T-helper 2 cell treated with Interferon-gamma antibody and Interleukin-4, amounts not matched to agents 5 μg/mL and 100 μg/mL, for 36 hours (primary cell): ENCODE measurements at regions not wholly inside any gene's neighbourhood (a gene's known extent, or its start where the extent isn't known, plus 50 kb on each side); places are given as distances from the start of the nearest gene placed in this dataset.

Source experiments
- DNase-seq: peaks from one replicate; pipeline ENCODE4 v3.0.0; 2021; ENCODE audit warnings: low spot score
- H3K27ac Mint-ChIP-seq: one replicate; pipeline ENCODE4 v1.8.0; 2021; ENCODE audit warnings: mild to moderate bottlenecking, mixed read lengths
- H3K27me3 Mint-ChIP-seq: one replicate; pipeline ENCODE4 v1.8.0; 2021; ENCODE audit warnings: low read depth, mixed read lengths
- H3K36me3 Mint-ChIP-seq: one replicate; pipeline ENCODE4 v1.8.0; 2021; ENCODE audit warnings: low read depth, mixed read lengths
- H3K4me1 Mint-ChIP-seq: one replicate; pipeline ENCODE4 v1.8.0; 2021; ENCODE audit warnings: low read depth, mixed read lengths
- H3K4me3 Mint-ChIP-seq: one replicate; pipeline ENCODE4 v1.8.0; 2022; ENCODE audit warnings: mild to moderate bottlenecking, moderate library complexity, mixed read lengths
- H3K9me3 Mint-ChIP-seq: one replicate; pipeline ENCODE4 v1.8.0; 2021; ENCODE audit warnings: mixed read lengths

DNA sequence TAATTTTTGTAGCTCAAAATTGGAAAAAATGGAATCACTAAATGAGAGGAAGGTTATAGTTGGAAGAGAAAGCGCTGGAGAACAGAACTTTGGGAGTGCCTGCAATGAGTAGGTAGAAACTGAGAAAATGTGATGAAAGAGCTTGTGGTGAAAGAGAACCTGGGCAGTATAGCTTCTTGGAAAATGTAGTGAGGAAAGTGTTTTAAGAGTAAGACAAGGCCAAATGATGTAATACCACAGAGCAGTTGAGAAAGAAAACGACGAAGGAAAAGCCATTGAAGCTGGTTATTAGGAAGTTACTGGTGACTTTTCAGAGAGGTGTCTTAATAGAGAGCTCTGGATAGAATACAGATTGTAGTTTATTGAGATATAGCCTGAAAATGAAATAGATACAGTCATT lies 255.3 kb downstream of the AEBP2 start:
- H3K36me3 Mint-ChIP-seq = no peaks in the 10 kb centered on the region
- no peak overlapping the region for H3K27ac Mint-ChIP-seq
- H3K27me3 Mint-ChIP-seq = peaks cover 3% of the 10 kb centered on the region
- peaks cover 7% of the 10 kb centered on the region for H3K9me3 Mint-ChIP-seq
- H3K4me1 Mint-ChIP-seq = peaks cover 14% of the 10 kb centered on the region
- H3K4me3 Mint-ChIP-seq = peak overlapping the region; percentile 24
- no peak for DNase-seq

DNA sequence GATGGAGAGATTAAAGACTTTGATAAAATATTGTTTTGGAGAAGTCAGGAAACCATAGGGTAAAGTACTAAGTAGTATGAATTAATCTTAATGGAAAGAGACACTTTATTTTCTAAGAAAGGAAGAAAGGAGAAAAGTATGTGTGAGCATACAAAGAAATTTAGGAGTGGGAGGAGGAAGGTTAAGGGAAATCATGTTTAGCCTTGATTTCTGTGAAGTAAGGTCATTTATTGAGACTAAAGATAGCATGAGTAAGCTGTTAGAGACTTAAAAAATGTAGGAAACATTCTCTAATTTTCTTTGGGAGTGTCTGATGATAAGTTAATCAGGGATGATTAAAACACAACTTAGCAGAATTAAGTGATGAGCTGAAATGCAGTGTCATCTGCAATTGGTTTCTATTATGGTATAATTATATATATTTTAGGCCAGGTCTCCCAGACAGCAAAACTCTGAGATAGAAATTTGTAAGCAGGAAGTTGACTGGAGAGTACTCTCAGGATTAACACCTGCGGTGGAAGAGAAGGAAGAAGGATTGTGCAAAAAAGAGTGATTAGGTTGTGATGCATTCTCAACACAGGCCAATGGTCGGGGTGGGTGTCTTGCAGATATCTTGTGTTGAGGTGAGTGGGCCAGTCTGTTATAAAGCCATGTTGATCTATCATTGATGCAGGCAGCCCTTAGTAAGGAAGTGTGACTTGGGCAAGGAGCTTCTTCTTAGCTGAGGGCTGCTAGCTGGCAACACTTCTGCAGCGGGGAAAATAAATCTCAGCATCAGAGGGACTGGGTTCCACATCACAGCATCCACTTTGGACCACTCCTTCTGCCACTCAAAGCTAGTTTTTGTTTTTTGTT lies 256.2 kb downstream of the AEBP2 start:
- H3K27ac Mint-ChIP-seq = peak overlapping the region; percentile 1
- H3K9me3 Mint-ChIP-seq = peaks cover 7% of the 10 kb centered on the region
- H3K4me3 Mint-ChIP-seq = no peak overlapping the region
- peaks cover 3% of the 10 kb centered on the region for H3K27me3 Mint-ChIP-seq
- no peak for DNase-seq
- no peaks in the 10 kb centered on the region for H3K36me3 Mint-ChIP-seq
- peaks cover 14% of the 10 kb centered on the region for H3K4me1 Mint-ChIP-seq

DNA sequence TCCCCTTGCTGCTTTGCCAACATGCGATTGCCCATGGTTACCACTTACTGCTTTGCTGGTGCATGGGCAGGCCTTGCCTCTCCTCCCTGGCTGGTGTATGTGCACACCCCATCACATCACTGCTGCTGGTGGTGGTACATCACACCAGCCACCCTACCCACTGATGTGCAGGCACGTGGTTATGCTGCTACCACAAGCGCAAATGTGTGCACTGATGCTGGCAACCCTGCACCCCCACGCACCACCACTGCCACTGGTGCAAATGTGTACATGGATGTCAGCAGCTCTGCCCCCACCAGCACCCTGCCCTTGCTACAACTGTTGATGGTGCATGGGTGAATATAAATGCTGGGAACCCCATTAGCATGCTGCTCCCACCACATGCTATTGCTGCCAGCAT lies 261.7 kb downstream of the AEBP2 start:
- Mint-ChIP-seq H3K4me3 (no peak overlapping the region), H3K36me3 (no peaks in the 10 kb centered on the region), H3K9me3 (peaks cover 31% of the 10 kb centered on the region), H3K27ac (no peak overlapping the region), H3K4me1 (no peaks in the 10 kb centered on the region), H3K27me3 (no peaks in the 10 kb centered on the region)
- no peak for DNase-seq

DNA sequence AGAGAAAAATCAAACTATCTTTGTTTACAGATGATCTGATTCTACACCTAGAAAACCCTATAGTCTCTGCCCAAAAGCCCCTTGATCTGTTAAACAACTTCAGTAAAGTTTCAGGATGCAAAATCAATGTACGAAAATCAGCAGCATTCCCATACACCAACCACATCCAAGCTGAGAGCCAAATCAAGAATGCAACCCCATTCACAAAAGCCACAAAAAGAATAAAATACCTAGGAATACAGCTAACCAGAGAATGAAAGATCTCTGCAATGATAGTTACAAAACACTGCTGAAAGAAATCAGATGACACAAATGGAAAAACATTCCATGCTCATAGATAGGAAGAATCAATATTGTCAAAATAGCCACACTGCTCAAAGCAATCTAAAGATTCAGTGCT lies 265.7 kb downstream of the AEBP2 start:
- Mint-ChIP-seq H3K9me3 (peaks cover 45% of the 10 kb centered on the region), H3K4me3 (no peak overlapping the region), H3K27me3 (no peaks in the 10 kb centered on the region), H3K36me3 (no peaks in the 10 kb centered on the region), H3K4me1 (no peaks in the 10 kb centered on the region), H3K27ac (no peak overlapping the region)
- no peak for DNase-seq

DNA sequence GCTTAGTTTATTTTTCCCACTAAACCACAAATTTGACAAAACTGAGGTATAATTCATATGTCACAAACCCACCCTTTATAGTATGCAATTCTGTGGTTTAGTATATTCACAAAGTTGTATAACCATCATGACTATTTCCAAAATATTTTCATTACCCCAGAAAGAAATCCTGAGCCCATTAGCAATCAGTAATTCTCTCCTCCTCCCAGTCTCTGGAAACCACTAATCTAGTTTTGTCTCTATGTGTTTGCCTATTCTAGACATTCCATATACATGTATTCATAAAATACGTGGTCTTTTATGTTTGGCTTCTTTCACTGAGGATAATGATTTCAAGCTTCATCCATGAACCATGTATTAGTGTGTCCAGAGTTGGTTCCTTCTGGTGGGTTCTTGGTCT lies 267.6 kb downstream of the AEBP2 start:
- no peak overlapping the region for H3K27ac Mint-ChIP-seq
- H3K9me3 Mint-ChIP-seq = peaks cover 40% of the 10 kb centered on the region
- DNase-seq = no peak
- H3K4me1 Mint-ChIP-seq = no peaks in the 10 kb centered on the region
- no peaks in the 10 kb centered on the region for H3K27me3 Mint-ChIP-seq
- no peak overlapping the region for H3K4me3 Mint-ChIP-seq
- H3K36me3 Mint-ChIP-seq = no peaks in the 10 kb centered on the region

DNA sequence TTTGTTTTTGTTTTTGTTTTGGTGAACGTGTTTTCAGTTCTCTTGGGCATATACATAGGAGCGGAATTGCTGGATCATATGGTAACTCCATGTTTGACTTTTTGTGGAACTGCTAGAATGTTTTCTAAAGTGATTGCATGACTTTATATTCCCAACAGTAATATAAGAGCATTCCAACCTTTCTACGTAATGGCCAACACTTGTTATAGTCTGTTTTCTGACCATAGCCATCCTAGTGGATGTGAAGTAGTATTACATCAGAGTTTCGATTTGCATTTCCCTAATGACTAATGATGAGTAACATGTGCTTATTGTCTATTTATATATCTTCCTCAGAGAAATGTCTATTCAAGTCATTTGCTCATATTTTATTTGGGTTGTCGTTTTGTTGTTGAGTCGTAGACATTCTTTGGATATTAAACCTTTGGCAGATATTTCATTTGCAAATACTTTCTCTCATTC lies 268.7 kb downstream of the AEBP2 start:
- H3K27ac Mint-ChIP-seq = no peak overlapping the region
- H3K9me3 Mint-ChIP-seq = peaks cover 31% of the 10 kb centered on the region

DNA sequence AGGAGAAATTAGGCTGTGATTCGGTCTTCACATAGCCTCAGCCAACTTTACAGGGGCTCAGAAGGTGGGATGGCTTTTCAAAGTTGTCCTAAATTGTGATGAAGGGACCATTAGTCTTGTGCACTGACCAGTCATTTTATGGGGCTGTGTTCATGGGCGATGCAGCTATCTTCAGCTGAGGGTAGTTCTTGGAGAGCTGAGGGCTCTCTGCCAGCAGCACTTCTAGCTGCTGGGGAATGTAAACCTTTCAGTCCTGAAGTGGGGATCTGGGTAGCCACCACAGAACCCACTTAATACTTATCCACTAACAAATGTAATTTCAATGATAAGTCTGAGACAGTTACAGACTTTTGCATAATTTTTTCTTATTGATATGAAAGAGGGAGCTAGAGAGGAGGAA lies 270.6 kb downstream of the AEBP2 start:
- Mint-ChIP-seq H3K27ac (no peak overlapping the region), H3K4me3 (no peak overlapping the region), H3K4me1 (no peaks in the 10 kb centered on the region), H3K9me3 (peaks cover 20% of the 10 kb centered on the region), H3K36me3 (no peaks in the 10 kb centered on the region), H3K27me3 (no peaks in the 10 kb centered on the region)
- no peak for DNase-seq

More for the DNA sequence above, 268.7 kb downstream of the AEBP2 start:
- H3K4me1 Mint-ChIP-seq = no peaks in the 10 kb centered on the region
- H3K27me3 Mint-ChIP-seq = no peaks in the 10 kb centered on the region
- DNase-seq = no peak
- H3K4me3 Mint-ChIP-seq = no peak overlapping the region
- H3K36me3 Mint-ChIP-seq = no peaks in the 10 kb centered on the region

DNA sequence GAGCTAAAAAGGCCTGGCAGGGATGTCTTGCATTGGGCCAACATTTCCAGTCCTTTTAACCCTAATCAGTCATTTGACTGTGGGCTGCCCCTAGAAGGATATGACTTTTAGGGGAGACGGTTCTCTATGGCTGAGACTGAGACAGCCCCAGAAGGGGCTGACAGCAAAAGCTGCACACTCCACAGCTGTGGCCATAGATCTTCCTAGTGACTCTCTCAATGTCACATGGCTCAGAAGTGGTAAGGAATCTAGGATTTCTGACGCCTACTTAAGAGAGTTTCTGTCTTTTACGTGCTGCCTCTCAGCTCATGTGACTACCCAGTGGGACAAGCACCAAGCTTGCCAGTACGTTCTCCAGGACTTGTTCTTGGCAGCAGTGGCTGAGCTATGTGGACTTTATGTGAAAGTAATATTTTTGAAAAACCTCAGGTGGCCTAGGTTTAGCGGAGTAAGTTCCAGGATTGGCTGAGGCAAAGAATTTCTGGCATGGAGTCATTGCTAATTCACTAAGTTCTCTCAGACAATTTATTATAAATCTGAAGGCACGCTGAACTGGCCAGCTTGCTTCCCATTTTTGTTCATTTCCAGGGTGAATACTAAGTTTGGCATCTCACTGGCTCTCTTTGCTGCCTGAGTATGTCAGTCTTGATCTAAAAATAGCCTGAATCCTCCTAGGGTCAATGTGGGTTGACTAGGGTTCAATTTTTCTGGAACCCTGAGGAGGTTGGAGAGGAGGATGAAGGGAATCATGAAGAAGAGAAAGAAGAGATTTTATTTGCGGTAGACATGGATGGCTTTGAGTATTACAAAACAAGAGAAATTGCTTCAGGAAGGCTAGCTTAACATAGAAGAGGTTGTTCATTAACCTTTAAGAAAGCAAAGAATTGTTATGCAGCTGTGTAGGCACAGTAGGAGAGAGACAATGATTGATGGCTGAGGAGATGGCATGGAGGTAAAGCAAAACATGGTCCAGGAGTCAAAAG lies 271.8 kb downstream of the AEBP2 start:
- Mint-ChIP-seq H3K9me3 (peaks cover 18% of the 10 kb centered on the region), H3K36me3 (no peaks in the 10 kb centered on the region), H3K27me3 (no peaks in the 10 kb centered on the region), H3K4me3 (no peak overlapping the region), H3K4me1 (no peaks in the 10 kb centered on the region), H3K27ac (no peak overlapping the region)
- no peak for DNase-seq

DNA sequence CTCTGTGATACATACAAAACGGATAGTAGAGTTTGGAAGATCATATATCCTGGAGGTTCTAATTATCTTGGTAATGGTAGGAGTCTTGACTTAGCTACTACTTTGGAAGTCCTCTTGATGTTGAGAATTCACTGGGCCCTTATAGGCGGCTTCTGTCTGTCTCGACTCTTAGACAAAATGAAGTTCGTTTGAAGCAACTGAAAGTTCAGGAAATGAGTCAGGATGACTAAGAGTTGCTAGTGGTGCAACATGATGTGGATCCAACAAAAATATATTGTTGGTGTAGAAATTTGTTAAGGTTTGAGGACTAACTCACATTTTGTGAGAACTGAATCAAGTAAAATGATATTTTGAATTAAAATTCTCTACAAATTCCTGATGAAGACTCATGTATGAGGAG lies 272.7 kb downstream of the AEBP2 start:
- Mint-ChIP-seq H3K9me3 (peaks cover 16% of the 10 kb centered on the region), H3K4me1 (no peaks in the 10 kb centered on the region), H3K36me3 (no peaks in the 10 kb centered on the region), H3K27me3 (no peaks in the 10 kb centered on the region), H3K27ac (no peak overlapping the region), H3K4me3 (no peak overlapping the region)
- no peak for DNase-seq

DNA sequence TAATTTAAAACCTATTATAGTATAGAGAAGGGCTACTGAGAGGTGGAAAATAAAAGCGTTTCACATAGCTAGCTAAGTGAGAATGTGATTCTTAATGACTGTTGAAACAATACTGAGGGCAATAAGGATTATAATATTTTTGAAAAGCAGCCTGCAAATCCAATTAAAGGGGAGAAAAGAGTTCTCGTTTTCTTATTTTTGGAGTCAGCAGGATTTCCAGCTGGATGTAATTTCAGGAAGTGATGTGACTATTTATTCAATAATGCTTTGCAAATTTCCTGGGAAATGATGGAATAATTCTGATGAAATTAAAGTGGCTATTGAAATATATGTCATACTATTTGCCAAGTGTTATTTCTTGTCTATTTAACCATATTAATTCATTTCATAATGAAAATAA lies 279.1 kb downstream of the AEBP2 start:
- Mint-ChIP-seq H3K36me3 (no peaks in the 10 kb centered on the region), H3K4me1 (no peaks in the 10 kb centered on the region), H3K4me3 (no peak overlapping the region), H3K27me3 (no peaks in the 10 kb centered on the region), H3K9me3 (peaks cover 3% of the 10 kb centered on the region), H3K27ac (no peak overlapping the region)
- no peak for DNase-seq

DNA sequence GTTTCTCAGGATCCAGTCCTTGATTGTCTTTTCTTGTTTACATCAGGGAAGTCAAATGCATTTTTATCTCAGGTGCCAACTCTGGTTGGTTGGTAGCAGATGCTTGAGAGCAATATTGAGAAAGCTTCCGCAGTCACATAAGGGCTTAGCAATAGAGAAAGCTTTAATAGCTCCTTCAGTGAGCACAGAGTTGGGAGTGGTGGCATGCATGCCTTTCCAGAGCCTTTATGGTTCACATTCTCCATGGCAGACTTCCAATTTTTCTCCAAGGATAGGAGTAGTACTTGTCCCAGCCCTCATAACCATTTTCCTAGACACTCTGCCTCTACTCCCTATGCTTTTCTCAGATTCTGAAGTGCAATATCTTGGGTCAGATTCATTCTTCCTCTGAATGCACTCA lies 280.4 kb downstream of the AEBP2 start:
- no peaks in the 10 kb centered on the region for H3K27me3 Mint-ChIP-seq
- DNase-seq = no peak
- H3K4me3 Mint-ChIP-seq = no peak overlapping the region
- H3K27ac Mint-ChIP-seq = no peak overlapping the region
- no peaks in the 10 kb centered on the region for H3K4me1 Mint-ChIP-seq
- no peaks in the 10 kb centered on the region for H3K36me3 Mint-ChIP-seq
- peaks cover 3% of the 10 kb centered on the region for H3K9me3 Mint-ChIP-seq

DNA sequence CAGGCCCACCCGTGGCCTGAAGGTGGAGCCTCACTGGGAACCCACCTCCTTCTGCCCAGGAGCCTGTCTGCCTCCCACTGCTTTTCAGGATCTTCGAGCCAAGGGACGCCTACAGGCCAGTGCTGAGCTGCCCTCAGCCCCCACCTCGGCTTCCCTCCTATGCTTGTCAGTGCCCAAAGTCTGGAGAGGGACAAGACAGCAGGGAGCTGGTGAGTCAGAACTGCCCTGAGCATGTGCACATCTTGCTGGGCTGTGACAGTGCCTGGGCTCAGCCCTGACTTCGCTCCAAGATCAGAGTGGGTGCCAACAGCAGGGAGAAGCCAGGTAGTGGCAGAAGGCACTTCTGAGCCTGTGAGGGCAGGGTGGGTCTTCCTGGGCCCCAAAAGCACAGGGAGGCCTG lies 286.8 kb downstream of the AEBP2 start:
- Mint-ChIP-seq H3K27me3 (no peaks in the 10 kb centered on the region), H3K9me3 (peaks cover 7% of the 10 kb centered on the region), H3K4me1 (no peaks in the 10 kb centered on the region), H3K36me3 (no peaks in the 10 kb centered on the region), H3K4me3 (no peak overlapping the region), H3K27ac (no peak overlapping the region)
- no peak for DNase-seq

DNA sequence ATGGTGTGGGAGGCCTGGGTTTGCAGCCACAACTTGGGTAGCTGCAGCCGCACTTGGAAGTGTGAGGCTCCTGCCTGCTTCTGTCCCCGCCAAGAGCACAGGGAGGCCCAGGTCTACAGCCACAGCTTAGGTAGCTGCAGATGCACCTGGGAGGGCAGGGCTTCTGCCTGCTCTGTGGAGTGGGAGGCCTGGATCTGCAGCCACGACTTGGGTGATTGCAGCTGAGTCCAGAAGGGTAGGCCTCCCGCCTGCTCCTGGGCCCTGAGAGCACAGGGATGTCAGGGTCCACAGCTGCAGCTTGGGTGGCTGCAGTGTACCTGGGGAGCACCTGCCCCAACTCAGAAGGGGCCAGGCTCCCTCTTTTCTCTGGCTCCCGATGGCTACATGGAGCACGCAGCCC lies 287.3 kb downstream of the AEBP2 start:
- no peaks in the 10 kb centered on the region for H3K36me3 Mint-ChIP-seq
- H3K27me3 Mint-ChIP-seq = no peaks in the 10 kb centered on the region
- no peak for DNase-seq
- peaks cover 7% of the 10 kb centered on the region for H3K9me3 Mint-ChIP-seq
- no peak overlapping the region for H3K27ac Mint-ChIP-seq
- no peaks in the 10 kb centered on the region for H3K4me1 Mint-ChIP-seq
- H3K4me3 Mint-ChIP-seq = no peak overlapping the region

DNA sequence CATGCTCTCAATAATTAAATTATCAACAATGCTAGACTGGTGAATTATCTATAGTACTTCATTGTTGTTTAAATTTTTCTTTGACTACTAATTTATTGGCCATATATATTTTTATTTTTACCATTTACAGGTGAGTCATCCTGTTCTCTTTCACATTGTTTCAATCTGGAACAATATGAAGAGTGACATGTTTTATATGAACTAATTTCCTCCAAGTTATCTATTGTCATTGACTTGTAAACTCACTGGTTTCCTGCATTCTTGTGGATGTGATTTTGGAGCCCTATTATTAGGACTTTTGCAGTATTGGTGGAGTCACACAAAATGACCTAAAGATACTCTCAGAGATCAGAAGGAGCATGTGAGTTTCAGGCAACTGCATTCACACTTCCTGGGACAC lies 297.7 kb downstream of the AEBP2 start:
- Mint-ChIP-seq H3K27me3 (no peaks in the 10 kb centered on the region), H3K36me3 (no peaks in the 10 kb centered on the region), H3K9me3 (no peaks in the 10 kb centered on the region), H3K27ac (no peak overlapping the region), H3K4me1 (no peaks in the 10 kb centered on the region), H3K4me3 (no peak overlapping the region)
- DNase-seq = no peak
